ENCODE measurements at regions not wholly inside any gene's neighbourhood (a gene's known extent, or its start where the extent isn't known, plus 50 kb on each side); places are given as distances from the start of the nearest gene placed in this dataset.

DNA sequence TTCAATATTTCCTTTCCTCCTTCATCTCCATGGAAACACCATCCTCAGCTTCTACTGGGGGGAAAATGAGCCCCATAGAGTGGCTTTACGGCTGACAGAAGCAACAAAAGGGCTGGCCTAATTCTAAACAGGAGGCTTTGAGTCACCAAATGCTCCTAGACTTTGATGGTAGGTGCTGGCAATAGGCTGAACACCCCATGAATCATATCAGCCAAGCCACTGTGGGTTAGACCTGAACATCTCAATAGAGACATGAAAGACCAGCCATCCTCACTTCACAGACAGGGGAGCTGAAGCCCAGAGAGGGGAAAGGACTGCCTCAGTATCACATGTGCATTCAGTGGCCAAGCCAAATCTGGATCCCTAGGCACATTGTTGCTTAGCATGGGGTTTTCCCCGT, 107.6 kb downstream of the AMER1 start:
- WGBS, 2 donors, result 43 to 68% methylated on average over 1 to 2 of the region's 2 CpGs
- Histone ChIP-seq H3K36me3 (no peaks in the 10 kb centered on the region), H3K27ac (no peak overlapping the region), H3K4me3 (no peak overlapping the region), H3K27me3 (no peaks in the 10 kb centered on the region), H3K9me3 (no peaks in the 10 kb centered on the region), H3K4me1 (peaks cover 0 to 3% (median 0%) of the 10 kb centered on the region in 4 donors)
- no peak for DNase-seq (ENCODE audit: low spot score in 2 of 2)
- TF ChIP-seq, protein P1, sequence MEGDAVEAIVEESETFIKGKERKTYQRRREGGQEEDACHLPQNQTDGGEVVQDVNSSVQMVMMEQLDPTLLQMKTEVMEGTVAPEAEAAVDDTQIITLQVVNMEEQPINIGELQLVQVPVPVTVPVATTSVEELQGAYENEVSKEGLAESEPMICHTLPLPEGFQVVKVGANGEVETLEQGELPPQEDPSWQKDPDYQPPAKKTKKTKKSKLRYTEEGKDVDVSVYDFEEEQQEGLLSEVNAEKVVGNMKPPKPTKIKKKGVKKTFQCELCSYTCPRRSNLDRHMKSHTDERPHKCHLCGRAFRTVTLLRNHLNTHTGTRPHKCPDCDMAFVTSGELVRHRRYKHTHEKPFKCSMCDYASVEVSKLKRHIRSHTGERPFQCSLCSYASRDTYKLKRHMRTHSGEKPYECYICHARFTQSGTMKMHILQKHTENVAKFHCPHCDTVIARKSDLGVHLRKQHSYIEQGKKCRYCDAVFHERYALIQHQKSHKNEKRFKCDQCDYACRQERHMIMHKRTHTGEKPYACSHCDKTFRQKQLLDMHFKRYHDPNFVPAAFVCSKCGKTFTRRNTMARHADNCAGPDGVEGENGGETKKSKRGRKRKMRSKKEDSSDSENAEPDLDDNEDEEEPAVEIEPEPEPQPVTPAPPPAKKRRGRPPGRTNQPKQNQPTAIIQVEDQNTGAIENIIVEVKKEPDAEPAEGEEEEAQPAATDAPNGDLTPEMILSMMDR (IDR thresholded peaks at IDR 0.05), result no peak
- TF ChIP-seq EP300 (IDR thresholded peaks at IDR 0.05), result no peak
- no peak for TF ChIP-seq POLR2A (IDR thresholded peaks at IDR 0.05)

DNA sequence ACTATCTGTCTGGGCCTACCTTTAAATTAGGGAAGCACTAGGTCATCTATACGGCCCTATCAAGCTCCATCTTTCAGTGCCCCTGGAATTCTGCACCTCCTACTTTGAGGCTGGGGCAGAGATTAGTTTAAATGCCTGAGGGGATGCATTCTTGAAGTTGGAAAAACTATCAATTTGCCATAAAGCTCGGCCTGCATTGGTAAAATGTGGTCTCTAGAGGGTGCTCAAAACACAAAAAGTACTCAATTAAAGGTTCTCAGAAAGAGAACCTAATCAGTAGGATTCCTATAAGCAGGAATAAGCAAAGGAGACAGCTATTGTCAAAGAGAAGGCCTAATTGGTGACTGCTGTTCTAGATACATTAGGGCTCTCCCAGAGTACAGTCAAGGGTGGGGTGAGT, 111.7 kb downstream of the AMER1 start:
- no peak overlapping the region for H3K4me3 ChIP-seq
- no peak overlapping the region for H3K27ac ChIP-seq

More for the DNA sequence above, 111.7 kb downstream of the AMER1 start:
- Histone ChIP-seq H3K27me3 (no peaks in the 10 kb centered on the region), H3K36me3 (no peaks in the 10 kb centered on the region), H3K4me1 (no peaks in the 10 kb centered on the region), H3K9me3 (no peaks in the 10 kb centered on the region)
- WGBS, 2 donors, result 0 to 13% methylated on average over 2 of the region's 2 CpGs
- DNase-seq (ENCODE audit: low spot score in 2 of 2), result no peak
- TF ChIP-seq, protein P1 (IDR thresholded peaks at IDR 0.05), result peak in 2 of 5 experiments; percentile 16 to 21
- no peak for TF ChIP-seq POLR2A (IDR thresholded peaks at IDR 0.05)
